ENCODE measurements at regions not wholly inside any gene's neighbourhood (a gene's known extent, or its start where the extent isn't known, plus 50 kb on each side); places are given as distances from the start of the nearest gene placed in this dataset.
"Not testable (repeated sequence)": the region's sequence is repeated elsewhere in the genome, so short reads cannot be mapped to it uniquely, and the experiment has no call there.

DNA sequence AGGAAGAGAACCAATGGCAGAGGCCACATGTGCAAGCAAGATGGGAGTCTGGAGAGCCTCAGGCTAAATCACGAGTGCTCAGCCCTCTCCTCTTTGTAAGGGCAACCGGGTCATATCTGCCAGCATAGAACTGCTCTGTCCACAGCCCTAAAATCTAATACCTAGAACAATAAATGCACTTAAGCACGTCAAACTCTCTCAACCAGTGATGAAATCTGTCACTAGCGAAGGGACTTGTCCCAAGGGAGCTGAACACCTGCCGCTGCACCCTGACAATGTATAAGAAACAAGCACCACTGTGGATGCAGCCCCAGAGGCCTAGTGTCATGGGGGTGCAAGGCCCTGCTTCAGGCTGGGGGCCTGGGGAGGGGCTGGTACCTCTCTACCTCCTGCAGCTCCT is 82.5 kb downstream of the PRL start:
- no peaks in the 10 kb centered on the region for H3K36me3 ChIP-seq (replicated peaks in 1 of 2; ENCODE audit: control extremely low read depth in 1 of 2, control insufficient read depth in 1 of 2, extremely low read depth in 1 of 2, insufficient read depth in 2 of 2, low read length in 1 of 2)
- no peaks in the 10 kb centered on the region for H3K9me3 Mint-ChIP-seq (ENCODE audit: insufficient read depth)
- no peak overlapping the region for H3K9ac ChIP-seq (ENCODE audit: low read length)
- H3K4me3 ChIP-seq (ENCODE audit: control extremely low read depth in 1 of 5, extremely low read depth in 1 of 5, insufficient read depth in 1 of 5, low read depth in 2 of 5, low read length in 4 of 5): no peak overlapping the region
- no peaks in the 10 kb centered on the region for H3K27me3 ChIP-seq (replicated peaks in 1 of 4; ENCODE audit: control extremely low read depth in 1 of 4, control insufficient read depth in 3 of 4, insufficient read depth in 4 of 4, low read length in 3 of 4)
- intact Hi-C loops (cut with micrococcal nuclease): no loop called here
- H3K4me3 Mint-ChIP-seq: no peak overlapping the region
- no peak overlapping the region for H3K27ac ChIP-seq (ENCODE audit: low read length in 2 of 2)
- H3K79me2 ChIP-seq (ENCODE audit: control insufficient read depth, insufficient read depth, low read length): no peaks in the 10 kb centered on the region
- H3K9me3 ChIP-seq (ENCODE audit: control extremely low read depth in 1 of 3, control insufficient read depth in 2 of 3, insufficient read depth in 1 of 3, low read length in 2 of 3): no peaks in the 10 kb centered on the region
- ChIA-PET POLR2A (no interaction called here), CTCF (no interaction called here)
- ATAC-seq (ENCODE audit: low read depth) (peak; percentile 17), DNase-seq (peak; percentile 27)
- H3K4me2 ChIP-seq (replicated peaks; ENCODE audit: low read depth, low read length, poor library complexity, severe bottlenecking): no peak overlapping the region
- WGBS (ENCODE audit: insufficient coverage): 7% methylated on average over 5 of the region's 5 CpGs
- no peaks in the 10 kb centered on the region for H3K27me3 Mint-ChIP-seq
- H2AFZ ChIP-seq (ENCODE audit: insufficient read depth, low read depth, low read length, poor library complexity, severe bottlenecking): no peak overlapping the region
- no peak overlapping the region for H3K27ac Mint-ChIP-seq
- H3K4me1 Mint-ChIP-seq: peaks cover 6% of the 10 kb centered on the region
- H3K4me1 ChIP-seq (ENCODE audit: control insufficient read depth in 2 of 2, insufficient read depth in 2 of 2, low read length in 2 of 2): peaks cover 0 to 7% of the 10 kb centered on the region in 2 donors
- H4K20me1 ChIP-seq (ENCODE audit: control insufficient read depth, insufficient read depth, low read length, poor library complexity, severe bottlenecking): no peaks in the 10 kb centered on the region
- TF ChIP-seq CTCF (IDR thresholded peaks at IDR 0.05): no peak
- no peak for TF ChIP-seq EZH2 (IDR thresholded peaks at IDR 0.05; ENCODE audit: borderline replicate concordance, insufficient read depth, low read depth, low read length, poor library complexity, severe bottlenecking)

DNA sequence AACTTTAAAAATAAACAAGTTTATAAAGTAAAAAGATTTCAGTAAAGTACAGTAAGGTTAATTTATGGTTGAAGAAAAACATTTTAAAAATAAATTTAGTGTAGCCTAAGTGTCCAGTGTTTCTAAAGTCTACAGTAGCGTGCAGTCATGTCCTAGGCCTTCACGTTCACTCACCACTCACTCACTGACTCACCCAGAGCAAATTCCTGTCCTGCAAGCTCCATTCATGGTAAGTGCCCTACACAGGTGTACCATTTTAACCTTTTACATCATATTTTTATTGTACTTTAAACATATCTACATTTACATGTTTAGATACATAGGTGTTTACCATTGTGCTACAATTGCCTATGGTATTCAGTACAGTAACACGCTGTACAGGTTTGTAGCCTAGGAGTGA is 81.4 kb downstream of the PRL start:
- H3K27ac ChIP-seq (ENCODE audit: low read length in 2 of 2); H3K9me3 ChIP-seq (ENCODE audit: control extremely low read depth in 1 of 3, control insufficient read depth in 2 of 3, insufficient read depth in 1 of 3, low read length in 2 of 3); H3K36me3 ChIP-seq (replicated peaks in 1 of 2; ENCODE audit: control extremely low read depth in 1 of 2, control insufficient read depth in 1 of 2, extremely low read depth in 1 of 2, insufficient read depth in 2 of 2, low read length in 1 of 2); H3K4me1 ChIP-seq (ENCODE audit: control insufficient read depth in 2 of 2, insufficient read depth in 2 of 2, low read length in 2 of 2); H4K20me1 ChIP-seq (ENCODE audit: control insufficient read depth, insufficient read depth, low read length, poor library complexity, severe bottlenecking); H3K4me3 Mint-ChIP-seq; H3K9ac ChIP-seq (ENCODE audit: low read length); CTCF ChIA-PET; DNase-seq; H3K27ac Mint-ChIP-seq; H3K27me3 ChIP-seq (replicated peaks in 1 of 4; ENCODE audit: control extremely low read depth in 1 of 4, control insufficient read depth in 3 of 4, insufficient read depth in 4 of 4, low read length in 3 of 4); H3K4me1 Mint-ChIP-seq; H3K4me3 ChIP-seq (ENCODE audit: control extremely low read depth in 1 of 5, extremely low read depth in 1 of 5, insufficient read depth in 1 of 5, low read depth in 2 of 5, low read length in 4 of 5); ATAC-seq (ENCODE audit: low read depth); POLR2A ChIA-PET; H3K79me2 ChIP-seq (ENCODE audit: control insufficient read depth, insufficient read depth, low read length); H3K27me3 Mint-ChIP-seq; intact Hi-C loops (cut with micrococcal nuclease); H3K9me3 Mint-ChIP-seq (ENCODE audit: insufficient read depth); H2AFZ ChIP-seq (ENCODE audit: insufficient read depth, low read depth, low read length, poor library complexity, severe bottlenecking); H3K4me2 ChIP-seq (replicated peaks; ENCODE audit: low read depth, low read length, poor library complexity, severe bottlenecking): not testable (repeated sequence)
- WGBS (ENCODE audit: insufficient coverage): no CpG with 5 or more reads among the region's 3 CpGs

All from B cell (primary cell).